Adrenal gland (tissue), 9 donors: ENCODE measurements at regions not wholly inside any gene's neighbourhood (a gene's known extent, or its start where the extent isn't known, plus 50 kb on each side); places are given as distances from the start of the nearest gene placed in this dataset.

Experiments
- DNase-seq, 7 donors: peaks; one replicate each; pipeline ENCODE4 v3.0.0-alpha.2; 2019 to 2020
- H3K27ac ChIP-seq, 5 donors: fragments of 200-600 bp; sonication (generic) in 4 of 5; 1 replicate in 3 of 5; 2 replicates in 2 of 5; pipeline versions ENCODE4 v1.5.1 to v1.8.0; 2016 to 2020; ENCODE audit warnings: mild to moderate bottlenecking in 1 of 5
- H3K27me3 ChIP-seq: fragments of 200-600 bp; 2 replicates; pipeline ENCODE4 v1.8.0; 2021
- H3K36me3 ChIP-seq, 2 donors: fragments of 200-600 bp; replicated peaks in 1 of 2; 1 replicate in 1 of 2; 2 replicates in 1 of 2; pipeline versions ENCODE4 v1.5.1 to v1.8.0; 2018 to 2022
- H3K4me1 ChIP-seq, 2 donors: fragments of 200-600 bp; replicated peaks in 1 of 2; 1 replicate in 1 of 2; 2 replicates in 1 of 2; pipeline versions ENCODE4 v1.5.1 to v1.8.0; 2018 to 2021
- H3K4me3 ChIP-seq, 4 donors: fragments of 200-600 bp; sonication (generic) in 3 of 4; one replicate each; pipeline ENCODE4 v1.5.1; 2016 to 2018
- H3K9me3 ChIP-seq, 3 donors: fragments of 200-600 bp; sonication (generic) in 1 of 3; replicated peaks in 1 of 3; 1 replicate in 2 of 3; 2 replicates in 1 of 3; pipeline versions ENCODE4 v1.5.1 to v1.8.0; 2016 to 2021
- CTCF ChIP-seq, 6 experiments: fragments of 450-650 bp in 4 of 6; fragments of 200-600 bp in 2 of 6; sonication (generic) in 1 of 6; IDR thresholded peaks; 1 replicate in 5 of 6; 2 replicates in 1 of 6; pipeline versions ENCODE4 v1.5.1 to v1.8.0; 2016 to 2021; ENCODE audit warnings: antibody characterized with exemption in 6 of 6, mild to moderate bottlenecking in 2 of 6, moderate library complexity in 1 of 6
- POLR2A ChIP-seq, 2 donors: fragments of 450-650 bp; IDR thresholded peaks; one replicate each; pipeline ENCODE4 v1.6.1; 2017; ENCODE audit warnings: antibody characterized with exemption in 2 of 2, mild to moderate bottlenecking in 2 of 2, moderate library complexity in 1 of 2
- WGBS, 4 donors: extraction: QIAGEN DNeasy Blood & Tissue Kit in 2 of 4; methylation state at CpG; one replicate each; pipeline versions ENCODE4 v1.1.5 to v1.1.7; 2013 to 2017; 5-methylcytosine and 5-hydroxymethylcytosine counted together
- intact Hi-C, 2 donors: fragments of 100-400 bp; cut with DNase I; formaldehyde crosslinking; loops; one replicate each; pipeline versions ENCODE4 v1.14.1 to v1.15.0; 2022 to 2023
- donor health status: healthy with polysubstance abuse.
- donor health status: Bipolar disorder and iron deficiency.
- donor health status: DM: yes; HTN: yes; CAD: no.
- donor health status: DM: no; HTN: no; CAD: no.
- donor health status: DM: no; HTN: no; CAD: no.

- TF ChIP-seq CTCF (IDR thresholded peaks at IDR 0.05) (no peak), POLR2A (IDR thresholded peaks at IDR 0.05) (no peak)
- 93 to 94% (median 94%) methylated on average over 5 of the region's 5 CpGs for WGBS, 4 donors
- no peak for DNase-seq
- Histone ChIP-seq H3K4me1 (no peaks in the 10 kb centered on the region), H3K27ac (no peak overlapping the region), H3K27me3 (no peaks in the 10 kb centered on the region), H3K4me3 (no peak overlapping the region), H3K9me3 (no peaks in the 10 kb centered on the region), H3K36me3 (no peaks in the 10 kb centered on the region)
- intact Hi-C loops, result no loop called here
Observed at GRCh38 chr10:44196336-44196735, 188.6 kb downstream of the CXCL12 start.

- Histone ChIP-seq H3K36me3 (no peaks in the 10 kb centered on the region), H3K27ac (no peak overlapping the region), H3K4me1 (no peaks in the 10 kb centered on the region), H3K9me3 (no peaks in the 10 kb centered on the region), H3K27me3 (no peaks in the 10 kb centered on the region), H3K4me3 (no peak overlapping the region)
- no peak for TF ChIP-seq CTCF (IDR thresholded peaks at IDR 0.05)
- no peak for TF ChIP-seq POLR2A (IDR thresholded peaks at IDR 0.05)
- intact Hi-C loops, result no loop called here
- no peak for DNase-seq
- WGBS, 4 donors, result 85 to 90% (median 86%) methylated on average over 1 to 2 of the region's 2 CpGs
Observed at GRCh38 chr10:44196008-44196320, 188.9 kb downstream of the CXCL12 start.

DNA sequence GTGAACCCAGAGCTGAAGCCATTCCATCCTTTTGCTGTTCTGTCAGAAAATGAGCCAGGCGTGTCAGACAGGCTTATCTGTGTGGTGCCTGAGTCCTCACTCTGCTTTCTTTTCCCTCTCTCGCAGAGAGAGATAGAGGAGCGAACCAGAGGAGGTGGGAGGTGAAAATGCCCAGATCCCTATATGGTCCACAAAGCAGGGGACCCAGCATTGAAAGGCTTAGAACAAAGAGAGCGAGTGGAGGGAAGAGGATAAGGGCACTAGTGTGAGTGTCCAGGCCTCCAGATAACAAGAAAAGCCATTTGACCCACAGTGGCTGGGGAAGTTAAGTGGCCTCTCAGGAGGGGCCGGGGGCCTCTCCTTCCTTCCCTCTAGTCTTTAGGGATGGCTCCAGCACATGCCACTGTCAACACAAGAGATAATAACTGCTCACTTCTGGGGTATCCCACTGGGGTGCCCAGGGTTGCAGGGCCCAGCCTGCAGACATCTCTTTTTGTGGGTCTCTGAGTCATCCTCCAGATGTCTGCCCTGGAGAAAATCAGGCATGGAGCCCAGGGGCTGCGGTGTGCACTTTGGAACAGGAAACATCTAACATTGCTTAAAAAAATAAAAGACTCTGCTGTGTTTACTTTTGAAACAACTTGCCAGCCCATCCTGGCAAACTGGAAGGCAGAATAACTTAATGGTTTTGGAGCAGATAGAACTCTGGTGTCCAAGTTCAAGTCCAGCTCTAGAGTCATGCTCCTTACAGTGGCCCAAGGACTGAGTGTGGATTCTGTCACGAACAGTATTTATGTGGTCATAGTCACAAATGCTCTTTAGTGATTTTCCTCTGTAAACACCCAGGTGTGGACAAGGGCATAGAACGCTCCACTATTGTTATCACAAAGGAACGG is 189.5 kb downstream of the CXCL12 start:
- no peaks in the 10 kb centered on the region for H3K9me3 ChIP-seq
- H3K4me1 ChIP-seq, result no peaks in the 10 kb centered on the region
- peak in 6 of 7 donors; percentile 18 to 60 (median 31) for DNase-seq
- no peaks in the 10 kb centered on the region for H3K27me3 ChIP-seq
- no peak overlapping the region for H3K4me3 ChIP-seq
- 64 to 68% (median 67%) methylated on average over 9 of the region's 9 CpGs for WGBS, 4 donors
- no peak for TF ChIP-seq CTCF (IDR thresholded peaks at IDR 0.05)
- no peak for TF ChIP-seq POLR2A (IDR thresholded peaks at IDR 0.05)
- no peaks in the 10 kb centered on the region for H3K36me3 ChIP-seq
- no peak overlapping the region for H3K27ac ChIP-seq
- intact Hi-C loops, result no loop called here

DNA sequence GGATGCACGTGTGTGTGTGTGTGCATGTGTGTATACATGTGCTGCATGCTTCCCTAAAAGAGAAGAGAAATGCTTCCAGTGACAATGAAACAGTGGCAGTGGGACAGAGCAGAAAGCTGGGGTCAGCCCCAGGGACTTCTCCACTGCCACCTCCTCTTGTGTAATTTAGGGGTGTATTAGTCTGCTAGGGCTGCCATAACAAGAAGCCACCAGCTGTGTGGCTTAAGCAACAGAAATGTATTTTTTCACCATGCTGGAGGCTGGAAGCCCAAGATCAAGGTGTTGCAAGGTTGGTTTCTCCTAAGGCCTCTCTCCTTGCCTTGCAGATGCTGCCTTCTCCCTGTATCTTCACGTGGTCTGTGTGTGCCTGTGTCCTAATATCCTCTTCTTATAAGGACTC is 190.5 kb downstream of the CXCL12 start:
- DNase-seq, result no peak
- Histone ChIP-seq H3K4me3 (no peak overlapping the region), H3K9me3 (no peaks in the 10 kb centered on the region), H3K27ac (no peak overlapping the region), H3K27me3 (no peaks in the 10 kb centered on the region), H3K4me1 (no peaks in the 10 kb centered on the region), H3K36me3 (no peaks in the 10 kb centered on the region)
- WGBS, 4 donors, result 71 to 83% (median 75%) methylated on average over 2 of the region's 2 CpGs
- no peak for TF ChIP-seq POLR2A (IDR thresholded peaks at IDR 0.05)
- no peak for TF ChIP-seq CTCF (IDR thresholded peaks at IDR 0.05)
- intact Hi-C loops, result no loop called here
